HCT116 (cell line): ENCODE measurements at regions not wholly inside any gene's neighbourhood (a gene's known extent, or its start where the extent isn't known, plus 50 kb on each side); places are given as distances from the start of the nearest gene placed in this dataset.

Experiments used
- ATAC-seq: fragments of 200-7000 bp; cut with Tn5 transposase; 2 replicates; pipeline ENCODE4 v1.9.1; 2020; ENCODE audit warnings: mild to moderate bottlenecking, moderate library complexity
- BruUV-seq: library from RNA; stranded (reverse); fragments of 400-500 nt; replicated peaks from 2 replicates; lab custom pipeline; 2021; lab: Mats Ljungman, UMichigan
- CTCF ChIA-PET: fragments of 300-600 bp; sonication (Branson Sonifier 250); formaldehyde crosslinking; loops from one replicate; lab custom pipeline; 2021; ENCODE audit warnings: antibody characterized with exemption; lab: Charles Lee
- POLR2A ChIA-PET: fragments of 300-600, 350-600 bp; sonication (Branson Sonifier 250); formaldehyde crosslinking; loops from one replicate; lab custom pipeline; 2021; ENCODE audit warnings: antibody characterized with exemption; lab: Charles Lee
- RAD21 ChIA-PET, 2 experiments: fragments of 300-600 bp; sonication (Branson Sonifier 250); formaldehyde crosslinking; loops; one replicate each; lab custom pipeline; 2023; ENCODE audit warnings: low total read pairs in 2 of 2; ENCODE audit not compliant: uncharacterized antibody in 2 of 2, unreplicated experiment in 2 of 2, low non-redundant PET in 1 of 2; lab: Charles Lee
- DNase-seq: peaks from one replicate; pipeline ENCODE4 v3.0.0-alpha.2; 2010; ENCODE audit warnings: low read depth, low spot score
- H2AFZ ChIP-seq: fragments of 200-600 bp; shearing (Covaris generic), sonication (generic); 2 replicates; pipeline ENCODE4 v1.6.1; 2017; ENCODE audit warnings: low read depth, mixed run types, mixed read lengths, antibody characterized with exemption, low read length; ENCODE audit not compliant: poor library complexity, severe bottlenecking
- H3K27ac ChIP-seq: 2 replicates; pipeline ENCODE4 v1.5.1; 2012; ENCODE audit warnings: low read depth, low read length
- H3K27me3 ChIP-seq: fragments of 200-600 bp; sonication (generic); 2 replicates; pipeline ENCODE4 v1.6.1; 2016; ENCODE audit warnings: mixed run types, low read length, mixed read lengths; ENCODE audit not compliant: insufficient read depth
- H3K36me3 ChIP-seq, 2 experiments: fragments of 200-500 bp in 1 of 2; fragments of 200-600 bp in 1 of 2; sonication (Bioruptor generic) in 1 of 2; sonication (generic) in 1 of 2; 2 replicates each; pipeline versions ENCODE4 v1.5.1 to v1.6.1; 2014 to 2016; ENCODE audit warnings: low read length in 2 of 2, inconsistent platforms in 1 of 2, mixed read lengths in 1 of 2, mixed run types in 1 of 2; ENCODE audit not compliant: insufficient read depth in 2 of 2, control insufficient read depth in 1 of 2
- H3K4me1 ChIP-seq, 2 experiments: fragments of 200-600 bp in 1 of 2; sonication (generic) in 1 of 2; 2 replicates each; pipeline versions ENCODE4 v1.5.1 to v1.6.1; 2012 to 2017; ENCODE audit warnings: low read length in 2 of 2, inconsistent platforms in 1 of 2, mild to moderate bottlenecking in 1 of 2, mixed read lengths in 1 of 2, mixed run types in 1 of 2, moderate library complexity in 1 of 2; ENCODE audit not compliant: insufficient read depth in 2 of 2, control insufficient read depth in 1 of 2
- H3K4me2 ChIP-seq: fragments of 200-600 bp; sonication (generic); 2 replicates; pipeline ENCODE4 v1.6.1; 2017; ENCODE audit warnings: mixed run types, low read length, mixed read lengths
- H3K4me3 ChIP-seq, 2 experiments: fragments of 200-600 bp in 1 of 2; sonication (generic) in 1 of 2; replicated peaks in 1 of 2; 2 replicates each; pipeline ENCODE4 v1.5.1; 2011 to 2016; ENCODE audit warnings: low read length in 2 of 2, control low read depth in 1 of 2, low read depth in 1 of 2, mild to moderate bottlenecking in 1 of 2, mixed read lengths in 1 of 2, mixed run types in 1 of 2
- H3K79me2 ChIP-seq: fragments of 200-600 bp; sonication (generic); 2 replicates; pipeline ENCODE4 v1.6.1; 2017; ENCODE audit warnings: mild to moderate bottlenecking, mixed run types, low read length, moderate library complexity, mixed read lengths; ENCODE audit not compliant: insufficient read depth
- H3K9ac ChIP-seq: fragments of 200-600 bp; sonication (generic); 2 replicates; pipeline ENCODE4 v1.6.1; 2016; ENCODE audit warnings: low read length, mixed read lengths
- H3K9me2 ChIP-seq: fragments of 200-600 bp; sonication (generic), shearing (Covaris generic); 2 replicates; pipeline ENCODE4 v1.6.1; 2017; ENCODE audit warnings: mixed run types, mild to moderate bottlenecking, moderate library complexity; ENCODE audit not compliant: insufficient read depth
- H3K9me3 ChIP-seq, 2 experiments: fragments of 200-500 bp in 1 of 2; fragments of 200-600 bp in 1 of 2; sonication (Bioruptor generic) in 1 of 2; sonication (generic) in 1 of 2; 2 replicates each; pipeline ENCODE4 v1.6.1; 2014 to 2017; ENCODE audit warnings: low read length in 2 of 2, mixed read lengths in 2 of 2, inconsistent platforms in 1 of 2, low read depth in 1 of 2, mild to moderate bottlenecking in 1 of 2, mixed run types in 1 of 2, moderate library complexity in 1 of 2; ENCODE audit not compliant: control insufficient read depth in 1 of 2, insufficient read depth in 1 of 2
- H4K20me1 ChIP-seq: fragments of 200-600 bp; sonication (generic), shearing (Covaris generic); 2 replicates; pipeline ENCODE4 v1.6.1; 2017; ENCODE audit warnings: mixed run types, mild to moderate bottlenecking, moderate library complexity; ENCODE audit not compliant: insufficient read depth
- ATF3 ChIP-seq: IDR thresholded peaks from 2 replicates; pipeline ENCODE4 v1.6.1; 2012
- CBX3 ChIP-seq: IDR thresholded peaks from 2 replicates; pipeline ENCODE4 v1.6.1; 2012; ENCODE audit warnings: low read depth
- CEBPB ChIP-seq: IDR thresholded peaks from 2 replicates; pipeline ENCODE4 v1.6.1; 2012; ENCODE audit warnings: low read depth
- CTCF ChIP-seq, 3 experiments: fragments of 200-600 bp in 1 of 3; sonication (generic) in 1 of 3; IDR thresholded peaks in 2 of 3; conservative IDR thresholded peaks in 1 of 3; 2 replicates each; pipeline ENCODE4 v1.5.1; 2012 to 2017; ENCODE audit warnings: low read depth in 2 of 3, low read length in 2 of 3, antibody characterized with exemption in 1 of 3, borderline replicate concordance in 1 of 3, control low read depth in 1 of 3, mild to moderate bottlenecking in 1 of 3, mixed read lengths in 1 of 3, mixed run types in 1 of 3, moderate library complexity in 1 of 3; ENCODE audit not compliant: insufficient read depth in 1 of 3
- EGR1 ChIP-seq: IDR thresholded peaks from 2 replicates; pipeline ENCODE4 v1.6.1; 2012; ENCODE audit warnings: low read depth
- EZH2 ChIP-seq: fragments of 200-600 bp; sonication (generic); IDR thresholded peaks from 2 replicates; pipeline ENCODE4 v1.6.1; 2017; ENCODE audit warnings: antibody characterized with exemption, mixed run types
- FOSL1 ChIP-seq: IDR thresholded peaks from 2 replicates; pipeline ENCODE4 v1.6.1; 2012; ENCODE audit warnings: low read depth
- JUND ChIP-seq: IDR thresholded peaks from 2 replicates; pipeline ENCODE4 v1.6.1; 2012
- MAX ChIP-seq: IDR thresholded peaks from 2 replicates; pipeline ENCODE4 v1.6.1; 2012
- POLR2A ChIP-seq: IDR thresholded peaks from 2 replicates; pipeline ENCODE4 v1.7.0; 2011; ENCODE audit warnings: borderline replicate concordance; ENCODE audit not compliant: insufficient read depth, insufficient read length; ENCODE audit errors: extremely low read depth
- POLR2AphosphoS5 ChIP-seq: IDR thresholded peaks from 2 replicates; pipeline ENCODE4 v1.6.1; 2011; ENCODE audit warnings: mild to moderate bottlenecking, low read depth, low read length, moderate library complexity
- RAD21 ChIP-seq: IDR thresholded peaks from 2 replicates; pipeline ENCODE4 v1.6.1; 2012; ENCODE audit warnings: low read depth, mild to moderate bottlenecking
- SIN3A ChIP-seq: IDR thresholded peaks from 2 replicates; pipeline ENCODE4 v1.6.1; 2012; ENCODE audit warnings: low read depth
- SP1 ChIP-seq: IDR thresholded peaks from 2 replicates; pipeline ENCODE4 v1.6.1; 2012; ENCODE audit warnings: low read depth
- TCF7L2 ChIP-seq: IDR thresholded peaks from 2 replicates; pipeline ENCODE4 v1.7.0; 2011; ENCODE audit warnings: borderline replicate concordance, inconsistent platforms; ENCODE audit not compliant: insufficient read depth, insufficient read length; ENCODE audit errors: extremely low read depth
- YY1 ChIP-seq: IDR thresholded peaks from 2 replicates; pipeline ENCODE4 v1.6.1; 2011; ENCODE audit warnings: low read length, low read depth, moderate library complexity, mild to moderate bottlenecking; ENCODE audit not compliant: insufficient replicate concordance; ENCODE audit errors: extremely low read depth
- ZBTB33 ChIP-seq: IDR thresholded peaks from 2 replicates; pipeline ENCODE4 v1.6.1; 2011; ENCODE audit warnings: mild to moderate bottlenecking, low read length, moderate library complexity; ENCODE audit not compliant: insufficient replicate concordance; ENCODE audit errors: extremely low read depth
- ZNF274 ChIP-seq: fragments of 200-500 bp; sonication (Bioruptor generic); IDR thresholded peaks from 2 replicates; pipeline ENCODE4 v1.6.1; 2014; ENCODE audit warnings: mild to moderate bottlenecking, low read depth, low read length, inconsistent platforms
- intact Hi-C: fragments of 100-400 bp; cut with micrococcal nuclease; formaldehyde crosslinking; loops from 2 replicates; pipeline ENCODE4 v1.10.0; 2022

- DNase-seq: no peak
- CTCF ChIA-PET: no interaction called here
- no peak for TF ChIP-seq SP1
- TF ChIP-seq ATF3: no peak
- TF ChIP-seq ZNF274: no peak
- no peak for TF ChIP-seq RAD21
- no peak for TF ChIP-seq EGR1
- no peak for TF ChIP-seq TCF7L2
- no peak for TF ChIP-seq POLR2AphosphoS5
- TF ChIP-seq EZH2: no peak
- no peak for TF ChIP-seq CBX3
- TF ChIP-seq CTCF (IDR thresholded peaks at IDR 0.05 in 2 of 3, conservative IDR thresholded peaks at IDR 0.05 in 1 of 3; ENCODE audit: borderline replicate concordance in 1 of 3, insufficient read depth in 1 of 3, low read depth in 2 of 3, low read length in 2 of 3): no peak
- no peak for TF ChIP-seq JUND
- no peak for TF ChIP-seq YY1
- no peak for TF ChIP-seq POLR2A
- no peak for TF ChIP-seq SIN3A
- TF ChIP-seq ZBTB33: no peak
- TF ChIP-seq CEBPB: no peak
- TF ChIP-seq FOSL1: no peak
- TF ChIP-seq MAX: no peak
- TF ChIP-seq, all 23 proteins: peak for 0
Observed at GRCh38 chr12:69108037-69108436, 131.3 kb upstream of the CPSF6 start.

More at GRCh38 chr12:69108037-69108436, 131.3 kb upstream of the CPSF6 start:
- H3K4me1 ChIP-seq: no peaks in the 10 kb centered on the region
- no peaks in the 10 kb centered on the region for H3K9me2 ChIP-seq
- no peak overlapping the region for H3K4me3 ChIP-seq
- H4K20me1 ChIP-seq: no peaks in the 10 kb centered on the region
- H2AFZ ChIP-seq: no peak overlapping the region
- no peaks in the 10 kb centered on the region for H3K79me2 ChIP-seq
- no TSS peak for BruUV-seq
- H3K36me3 ChIP-seq: no peaks in the 10 kb centered on the region
- no peak overlapping the region for H3K27ac ChIP-seq
- ChIA-PET RAD21 (no interaction called here), POLR2A (no interaction called here)
- no peaks in the 10 kb centered on the region for H3K9me3 ChIP-seq
- no peaks in the 10 kb centered on the region for H3K27me3 ChIP-seq
- intact Hi-C loops: no loop called here
- H3K9ac ChIP-seq: no peak overlapping the region
- no peak for ATAC-seq
- H3K4me2 ChIP-seq: no peak overlapping the region
